ENCODE measurements at regions not wholly inside any gene's neighbourhood (a gene's known extent, or its start where the extent isn't known, plus 50 kb on each side); places are given as distances from the start of the nearest gene placed in this dataset.

DNA sequence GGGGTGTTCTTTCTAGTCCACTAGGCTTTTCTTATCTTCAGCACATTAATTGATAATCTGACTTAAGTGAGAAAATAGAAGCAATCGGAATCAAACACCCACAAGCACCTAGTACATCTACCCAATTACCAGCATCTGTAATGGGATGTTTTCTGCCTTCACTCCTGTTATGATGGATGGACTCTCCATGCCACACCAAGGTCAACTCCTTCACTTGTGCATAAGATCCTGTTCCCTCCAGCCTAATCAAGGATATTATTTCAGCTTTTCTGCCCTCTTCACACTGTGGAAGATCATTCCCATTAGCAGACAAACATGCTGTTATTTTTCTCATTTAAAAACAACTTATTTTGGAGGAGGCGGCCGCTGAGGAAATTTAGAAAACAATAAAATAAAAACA lies 162.0 kb upstream of the EDIL3 start:
- TF ChIP-seq, protein P1, sequence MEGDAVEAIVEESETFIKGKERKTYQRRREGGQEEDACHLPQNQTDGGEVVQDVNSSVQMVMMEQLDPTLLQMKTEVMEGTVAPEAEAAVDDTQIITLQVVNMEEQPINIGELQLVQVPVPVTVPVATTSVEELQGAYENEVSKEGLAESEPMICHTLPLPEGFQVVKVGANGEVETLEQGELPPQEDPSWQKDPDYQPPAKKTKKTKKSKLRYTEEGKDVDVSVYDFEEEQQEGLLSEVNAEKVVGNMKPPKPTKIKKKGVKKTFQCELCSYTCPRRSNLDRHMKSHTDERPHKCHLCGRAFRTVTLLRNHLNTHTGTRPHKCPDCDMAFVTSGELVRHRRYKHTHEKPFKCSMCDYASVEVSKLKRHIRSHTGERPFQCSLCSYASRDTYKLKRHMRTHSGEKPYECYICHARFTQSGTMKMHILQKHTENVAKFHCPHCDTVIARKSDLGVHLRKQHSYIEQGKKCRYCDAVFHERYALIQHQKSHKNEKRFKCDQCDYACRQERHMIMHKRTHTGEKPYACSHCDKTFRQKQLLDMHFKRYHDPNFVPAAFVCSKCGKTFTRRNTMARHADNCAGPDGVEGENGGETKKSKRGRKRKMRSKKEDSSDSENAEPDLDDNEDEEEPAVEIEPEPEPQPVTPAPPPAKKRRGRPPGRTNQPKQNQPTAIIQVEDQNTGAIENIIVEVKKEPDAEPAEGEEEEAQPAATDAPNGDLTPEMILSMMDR (IDR thresholded peaks at IDR 0.05): no peak
- DNase-seq (ENCODE audit: low spot score) (no peak), ATAC-seq (ENCODE audit: low FRiP score) (no peak)

DNA sequence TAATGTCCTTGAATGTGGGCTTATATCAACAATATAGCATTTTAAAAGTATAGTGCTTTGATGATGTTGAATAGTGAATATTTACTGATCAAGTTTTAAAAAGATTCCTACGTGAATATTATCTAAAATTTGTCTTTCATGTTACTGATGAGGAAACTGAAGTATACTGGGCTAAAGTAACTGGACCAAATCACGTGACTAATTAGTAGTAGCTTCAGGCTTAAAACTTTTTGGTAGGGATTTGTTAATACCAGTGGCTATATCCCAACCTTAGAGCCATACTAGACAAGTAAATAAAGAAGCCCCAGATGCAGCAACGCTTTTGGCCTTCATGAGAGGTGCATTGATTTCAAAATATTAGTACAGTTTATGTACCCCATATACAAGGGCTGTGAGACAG lies 152.1 kb upstream of the EDIL3 start:
- no peak for ATAC-seq (ENCODE audit: low FRiP score)
- TF ChIP-seq, protein P1 (IDR thresholded peaks at IDR 0.05): no peak
- DNase-seq (ENCODE audit: low spot score): no peak

- ATAC-seq (ENCODE audit: low FRiP score): no peak
- TF ChIP-seq, protein P1 (IDR thresholded peaks at IDR 0.05): no peak
- no peak for DNase-seq (ENCODE audit: low spot score)
Measured at GRCh38 chr5:84535281-84535680, 150.6 kb upstream of the EDIL3 start.

DNA sequence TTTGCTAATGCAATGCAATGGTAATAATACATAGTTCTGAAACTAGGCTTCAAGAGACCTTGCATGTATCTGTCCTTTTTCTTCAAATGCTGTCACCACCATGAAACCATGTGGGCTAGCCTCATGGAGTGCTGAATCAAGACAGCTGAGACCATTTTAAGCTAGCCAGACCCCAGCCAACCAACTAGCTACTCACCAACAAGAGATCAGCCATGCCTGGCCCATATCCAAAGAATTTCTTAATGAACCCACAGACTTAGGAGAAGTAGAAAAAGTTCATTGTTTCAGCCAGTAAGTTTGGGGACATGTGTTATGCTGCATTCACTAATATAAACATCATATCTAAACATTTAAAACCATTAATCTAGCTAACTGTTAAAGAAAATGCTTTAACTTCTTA lies 139.8 kb upstream of the EDIL3 start:
- no peak for ATAC-seq (ENCODE audit: low FRiP score)
- TF ChIP-seq, protein P1 (IDR thresholded peaks at IDR 0.05): no peak
- DNase-seq (ENCODE audit: low spot score): no peak

GRCh38 chr5:84518862-84519261 lies 134.2 kb upstream of the EDIL3 start:
- ATAC-seq (ENCODE audit: low FRiP score) (no peak), DNase-seq (ENCODE audit: low spot score) (no peak)
- TF ChIP-seq, protein P1 (IDR thresholded peaks at IDR 0.05): no peak

GRCh38 chr5:84518370-84518769 lies 133.7 kb upstream of the EDIL3 start:
- TF ChIP-seq, protein P1 (IDR thresholded peaks at IDR 0.05): no peak
- ATAC-seq (ENCODE audit: low FRiP score) (no peak), DNase-seq (ENCODE audit: low spot score) (no peak)

- DNase-seq (ENCODE audit: low spot score) (no peak), ATAC-seq (ENCODE audit: low FRiP score) (no peak)
- TF ChIP-seq, protein P1 (IDR thresholded peaks at IDR 0.05): no peak
Measured at GRCh38 chr5:84506625-84507024, 121.9 kb upstream of the EDIL3 start.

Measured in omental fat pad (tissue), 3 donors.